Heart right ventricle (tissue), 16 donors: ENCODE measurements at regions not wholly inside any gene's neighbourhood (a gene's known extent, or its start where the extent isn't known, plus 50 kb on each side); places are given as distances from the start of the nearest gene placed in this dataset.

Source experiments
- ATAC-seq, 8 donors: fragments of 200-7000 bp; cut with Tn5 transposase; one replicate each; pipeline ENCODE4 v1.9.1; 2020; ENCODE audit warnings: mild to moderate bottlenecking in 8 of 8, moderate library complexity in 8 of 8, moderate number of reproducible peaks in 1 of 8
- DNase-seq, 2 donors: peaks; one replicate each; pipeline ENCODE4 v3.0.0-alpha.2; 2020
- H3K27ac ChIP-seq, 10 donors: fragments of 200-600 bp; sonication (generic) in 2 of 10; one replicate each; pipeline versions ENCODE4 v1.5.0 to v1.8.0; 2020 to 2022; ENCODE audit warnings: mild to moderate bottlenecking in 3 of 10
- H3K27me3 ChIP-seq, 7 donors: fragments of 200-600 bp; one replicate each; pipeline ENCODE4 v1.8.0; 2021 to 2022; ENCODE audit warnings: mild to moderate bottlenecking in 2 of 7
- H3K36me3 ChIP-seq, 9 donors: fragments of 200-600 bp; sonication (generic) in 1 of 9; one replicate each; pipeline versions ENCODE4 v1.5.0 to v1.8.0; 2020 to 2022; ENCODE audit warnings: mild to moderate bottlenecking in 2 of 9
- H3K4me1 ChIP-seq, 9 donors: fragments of 200-600 bp; sonication (generic) in 1 of 9; one replicate each; pipeline versions ENCODE4 v1.5.0 to v1.8.0; 2020 to 2022; ENCODE audit warnings: mild to moderate bottlenecking in 4 of 9
- H3K4me3 ChIP-seq, 10 donors: fragments of 200-600 bp; sonication (generic) in 2 of 10; one replicate each; pipeline versions ENCODE4 v1.5.0 to v1.8.0; 2020 to 2022; ENCODE audit warnings: mild to moderate bottlenecking in 7 of 10, moderate library complexity in 2 of 10
- H3K9me3 ChIP-seq, 11 donors: fragments of 200-600 bp in 10 of 11; sonication (generic) in 2 of 11; one replicate each; pipeline versions ENCODE4 v1.5.0 to v1.8.0; 2013 to 2022; ENCODE audit warnings: mild to moderate bottlenecking in 2 of 11, control low read depth in 1 of 11, moderate library complexity in 1 of 11
- CTCF ChIP-seq, 9 donors: fragments of 200-600 bp; sonication (generic) in 2 of 9; IDR thresholded peaks; one replicate each; pipeline versions ENCODE4 v1.5.0 to v1.8.0; 2021 to 2022; ENCODE audit warnings: antibody characterized with exemption in 9 of 9, mild to moderate bottlenecking in 5 of 9, moderate library complexity in 1 of 9
- WGBS, 2 donors: extraction: QIAGEN DNeasy Blood & Tissue Kit; methylation state at CpG; one replicate each; pipeline ENCODE4 v1.1.7; 2013; ENCODE audit warnings: inconsistent platforms in 1 of 2; 5-methylcytosine and 5-hydroxymethylcytosine counted together
- intact Hi-C, 10 donors: fragments of 100-400 bp; cut with DNase I; formaldehyde crosslinking; loops; one replicate each; pipeline versions ENCODE4 v1.11.1 to v1.14.2; 2022
- donor health status: Arrhythmogenic right ventricular cardiomyopathy.
- donor health status: ischemic (EF 13 %, LVEDD 7.1; RV severe dilation, severe dysfunction).
- donor health status: healthy with polysubstance abuse.
- donor health status: DM: no; HTN: yes; CAD: no.
- donor health status: DM: no; HTN: no; CAD: no.
- donor health status: ischemic (EF 25% LVEDD 6.9; RV normal size, moderate dysfunction).
- donor health status: ischemic (EF 25% LVEDD 5.7; RV mildly dilated, moderate dysfunction).
- donor health status: healthy.
- donor health status: DM: yes; HTN: yes; CAD: no.
- donor health status: Ischemic cardiomyopathy.
- donor health status: ischemic (EF 35%, LVEDD 5.7; RV mildly dilated, moderate dysfunction).
- donor health status: nonischemic (EF 11% LVEDD 7.7; RV severe dilation, severe dysfunction).
- donor health status: DM: yes; HTN: yes; CAD: no.
- donor health status: PGD.
- donor health status: ischemic (EF 29% LVEDD 5.4; RV normal size, mild dysfunction).
- donor health status: nonischemic (EF 23%, LVEDD 6.1; RV moderate dilation, normal function).

- intact Hi-C loops: no loop called here
- WGBS, 2 donors: 64% methylated on average over 15 of the region's 15 CpGs
- H3K27me3 ChIP-seq: peaks cover 0 to 12% (median 0%) of the 10 kb centered on the region in 7 donors
These were observed 329.7 kb downstream of the CTTN start for GRCh38 chr11:70727899-70728620.

GRCh38 chr11:70729949-70730348 lies 331.6 kb downstream of the CTTN start:
- ATAC-seq (no peak), DNase-seq (no peak)
- intact Hi-C loops: no loop called here

More at GRCh38 chr11:70727899-70728620, 329.7 kb downstream of the CTTN start:
- H3K36me3 ChIP-seq: no peaks in the 10 kb centered on the region
- DNase-seq (no peak), ATAC-seq (no peak)
- TF ChIP-seq CTCF (IDR thresholded peaks at IDR 0.05): no peak
- H3K27ac ChIP-seq: no peak overlapping the region
- peaks cover 0 to 6% (median 0%) of the 10 kb centered on the region in 11 donors for H3K9me3 ChIP-seq
- no peak overlapping the region for H3K4me3 ChIP-seq
- no peaks in the 10 kb centered on the region for H3K4me1 ChIP-seq

GRCh38 chr11:70730411-70730810 lies 332.1 kb downstream of the CTTN start:
- Histone ChIP-seq H3K36me3 (no peaks in the 10 kb centered on the region), H3K27ac (no peak overlapping the region), H3K9me3 (peaks cover 0 to 6% (median 0%) of the 10 kb centered on the region in 11 donors), H3K4me1 (no peaks in the 10 kb centered on the region), H3K27me3 (peaks cover 0 to 18% (median 0%) of the 10 kb centered on the region in 7 donors), H3K4me3 (no peak overlapping the region)
- intact Hi-C loops: no loop called here
- DNase-seq (no peak), ATAC-seq (no peak)
- 88 to 91% methylated on average over 6 of the region's 6 CpGs for WGBS, 2 donors
- no peak for TF ChIP-seq CTCF (IDR thresholded peaks at IDR 0.05)

More at GRCh38 chr11:70729949-70730348, 331.6 kb downstream of the CTTN start:
- Histone ChIP-seq H3K4me1 (no peaks in the 10 kb centered on the region), H3K36me3 (no peaks in the 10 kb centered on the region), H3K9me3 (peaks cover 0 to 6% (median 0%) of the 10 kb centered on the region in 11 donors), H3K4me3 (no peak overlapping the region), H3K27me3 (peaks cover 0 to 18% (median 0%) of the 10 kb centered on the region in 7 donors), H3K27ac (no peak overlapping the region)
- no peak for TF ChIP-seq CTCF (IDR thresholded peaks at IDR 0.05)
- 83 to 89% methylated on average over 6 of the region's 6 CpGs for whole genome bisulfite sequencing, 2 donors

GRCh38 chr11:70731271-70732022 lies 333.1 kb downstream of the CTTN start:
- TF ChIP-seq CTCF (IDR thresholded peaks at IDR 0.05): no peak
- DNase-seq: no peak
- Histone ChIP-seq H3K4me1 (no peaks in the 10 kb centered on the region), H3K27ac (no peak overlapping the region), H3K27me3 (peaks cover 0 to 10% (median 0%) of the 10 kb centered on the region in 7 donors), H3K4me3 (no peak overlapping the region), H3K36me3 (no peaks in the 10 kb centered on the region), H3K9me3 (peaks cover 0 to 6% (median 0%) of the 10 kb centered on the region in 11 donors)
- 70 to 74% methylated on average over 11 of the region's 11 CpGs for WGBS, 2 donors
- intact Hi-C loops: no loop called here
- ATAC-seq: no peak
